Bone marrow (tissue), 2 donors: ENCODE measurements at regions not wholly inside any gene's neighbourhood (a gene's known extent, or its start where the extent isn't known, plus 50 kb on each side); places are given as distances from the start of the nearest gene placed in this dataset.

ENCODE experiments used
- DNase-seq, 2 donors: peaks; one replicate each; lab custom pipeline; 2025; lab: John Stamatoyannopoulos, UW

- no peak for DNase-seq
Observed at GRCh38 chr7:38002689-38003088, 82.2 kb downstream of the EPDR1 start.

GRCh38 chr7:38006559-38006958, 86.1 kb downstream of the EPDR1 start:
- no peak for DNase-seq

DNA sequence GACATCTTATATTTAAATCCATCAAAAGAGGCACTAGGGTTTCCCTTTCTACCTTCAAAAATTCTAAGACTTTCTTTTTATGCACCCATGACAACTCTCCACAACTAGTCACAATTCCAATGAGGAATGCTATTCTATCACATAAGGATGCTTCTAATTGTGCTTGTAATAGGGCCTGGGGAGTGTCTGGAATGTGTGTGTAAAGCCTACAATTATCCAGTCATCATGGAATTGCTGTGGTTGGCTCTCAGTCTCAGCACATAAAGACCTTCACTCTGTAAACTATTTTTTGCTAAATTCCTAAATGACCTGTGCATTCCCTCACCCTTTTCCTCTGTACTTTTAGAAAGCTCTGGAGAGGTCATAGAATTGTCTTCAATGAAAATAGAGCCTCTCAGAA, 86.7 kb downstream of the EPDR1 start:
- no peak for DNase-seq

DNA sequence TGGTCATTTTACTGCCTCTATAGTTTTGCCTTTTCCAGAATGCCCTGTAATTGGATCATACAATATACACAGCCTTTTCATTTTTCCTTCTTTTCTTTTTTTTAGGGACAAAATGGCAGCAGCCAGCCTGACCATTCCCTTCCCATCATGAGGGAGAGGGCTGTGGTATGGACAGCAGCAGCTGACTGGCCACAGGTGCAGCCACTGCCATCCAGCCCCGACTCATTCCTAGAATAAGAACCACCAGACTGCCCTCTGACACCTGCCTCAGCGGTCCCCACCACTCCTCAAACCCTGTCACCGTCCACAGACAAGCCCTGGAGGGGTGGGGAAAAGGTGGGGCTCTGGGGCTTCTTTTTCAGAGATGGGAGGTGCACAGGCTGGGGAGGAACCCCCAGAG, 92.8 kb downstream of the EPDR1 start:
- DNase-seq: no peak

- no peak for DNase-seq
Observed at GRCh38 chr7:38016567-38016966, 96.1 kb downstream of the EPDR1 start.

DNA sequence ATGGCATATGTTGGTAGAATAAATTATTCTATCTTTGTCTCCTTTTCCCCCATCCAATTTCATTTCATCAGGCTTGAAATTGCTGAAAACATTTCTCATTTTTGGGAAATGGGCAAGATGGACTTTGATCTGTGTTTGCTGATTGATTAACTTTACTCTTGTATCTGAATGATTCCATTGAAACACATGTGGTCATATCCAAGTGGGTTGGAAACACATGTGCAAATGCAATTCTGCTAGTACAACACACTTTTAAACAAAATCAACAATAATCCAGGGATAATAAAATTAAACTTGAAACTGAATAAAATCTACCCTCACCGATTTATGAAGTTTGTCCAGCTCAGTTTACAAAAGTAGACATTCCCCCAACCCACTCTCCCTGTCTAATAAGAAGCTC, 96.9 kb downstream of the EPDR1 start:
- DNase-seq: no peak

DNA sequence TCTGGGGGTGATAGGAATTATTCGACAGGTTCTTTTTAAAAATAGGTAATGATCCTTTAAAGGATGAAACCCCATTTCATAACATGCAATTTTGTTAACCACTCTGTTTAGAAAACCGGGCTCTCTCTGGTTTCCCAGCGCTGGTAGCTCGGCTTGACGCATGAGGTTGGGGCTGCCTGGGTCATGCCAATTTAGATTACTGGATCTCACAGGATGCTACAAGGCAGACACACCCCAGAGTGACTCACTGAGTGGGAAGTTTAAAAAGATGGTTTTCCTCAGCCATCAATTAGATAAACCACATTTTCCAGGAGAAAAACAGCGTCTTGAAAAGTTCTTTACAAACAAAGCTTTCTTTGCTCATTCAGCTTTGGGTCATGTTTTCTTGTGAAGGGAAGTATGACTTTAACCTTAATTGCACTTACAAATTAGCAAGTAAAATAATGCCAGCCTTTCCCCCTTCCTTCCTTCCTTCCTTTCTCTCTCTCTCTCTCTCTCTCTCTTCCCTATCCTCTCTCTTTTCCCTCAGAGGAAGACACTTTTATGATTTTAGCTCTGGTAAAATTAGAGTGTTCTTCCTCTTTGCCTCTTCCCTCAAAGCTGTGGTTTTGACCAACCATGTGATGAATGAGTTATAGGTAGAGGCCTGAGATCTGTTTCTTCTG, 99.8 kb downstream of the EPDR1 start:
- peak in 1 of 2 donors; percentile 5 for DNase-seq

- DNase-seq: no peak
Observed at GRCh38 chr7:38021892-38022291, 101.5 kb downstream of the EPDR1 start.

- DNase-seq: no peak
Observed at GRCh38 chr7:38025815-38026214, 105.4 kb downstream of the EPDR1 start.

- no peak for DNase-seq
Observed at GRCh38 chr7:38027884-38028455, 107.5 kb downstream of the EPDR1 start.

GRCh38 chr7:38034062-38034908, 113.8 kb downstream of the EPDR1 start:
- DNase-seq: no peak

DNA sequence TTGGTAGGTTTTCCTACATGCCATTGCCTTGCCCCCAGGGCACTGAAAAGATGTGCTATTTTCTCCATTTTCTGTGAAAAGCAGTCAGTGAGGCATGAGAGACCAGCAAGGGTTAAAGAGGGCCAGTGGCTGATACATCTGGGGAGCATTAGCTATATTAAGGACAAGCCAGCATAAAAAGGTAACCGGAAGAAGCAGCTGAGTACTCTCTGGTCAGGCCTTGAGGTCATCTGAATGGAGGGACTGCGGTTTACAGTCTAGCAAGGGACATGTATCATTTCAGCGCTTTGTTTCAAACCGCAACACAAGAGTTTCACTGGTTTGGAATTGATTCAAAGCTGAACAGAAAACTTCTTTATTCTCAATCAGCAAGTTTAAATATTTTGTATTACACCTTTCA, 120.4 kb downstream of the EPDR1 start:
- no peak for DNase-seq

GRCh38 chr7:38049679-38050078, 128.4 kb upstream of the STARD3NL start:
- DNase-seq: no peak

DNA sequence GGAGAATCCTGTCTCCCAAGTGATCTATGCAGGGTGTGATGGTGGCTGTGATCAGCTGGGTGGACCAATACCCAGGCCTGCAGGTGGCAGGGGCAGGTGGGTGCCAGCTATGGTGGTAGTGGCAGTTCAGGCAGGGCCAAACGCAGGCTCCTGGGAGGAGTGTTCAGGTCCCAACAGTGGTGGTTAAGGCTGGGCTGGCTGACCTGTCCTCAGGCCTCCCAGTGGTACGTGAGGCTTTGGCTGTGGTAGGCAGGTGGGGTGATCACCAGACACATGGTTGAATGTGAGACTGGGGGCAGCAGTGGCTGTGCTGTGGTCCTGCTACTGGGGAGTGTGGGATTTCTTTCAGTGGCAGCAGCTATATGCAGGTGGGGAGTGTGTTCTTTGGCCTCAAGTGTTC, 126.7 kb upstream of the STARD3NL start:
- no peak for DNase-seq

DNA sequence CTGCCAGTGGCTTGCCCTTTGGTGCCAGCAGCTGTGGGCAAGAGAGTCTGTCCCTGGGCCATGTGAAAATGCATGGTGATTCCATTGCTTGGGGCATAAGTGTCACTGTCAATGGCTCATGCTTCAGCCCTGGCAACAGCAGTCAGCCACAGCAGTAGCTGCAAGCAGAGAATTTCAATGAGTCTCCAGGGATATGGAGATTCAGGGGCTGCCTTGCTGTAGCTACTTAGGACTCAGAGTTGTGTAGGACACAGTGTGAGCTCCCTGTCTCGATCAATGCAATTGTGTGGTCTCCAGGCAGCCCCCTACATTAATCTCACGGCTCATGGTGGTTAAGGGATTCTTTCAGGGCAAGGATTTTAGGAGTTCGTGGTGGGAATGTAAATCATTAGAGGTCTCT, 126.3 kb upstream of the STARD3NL start:
- no peak for DNase-seq

- DNase-seq: no peak
Observed at GRCh38 chr7:38052786-38053185, 125.3 kb upstream of the STARD3NL start.

DNA sequence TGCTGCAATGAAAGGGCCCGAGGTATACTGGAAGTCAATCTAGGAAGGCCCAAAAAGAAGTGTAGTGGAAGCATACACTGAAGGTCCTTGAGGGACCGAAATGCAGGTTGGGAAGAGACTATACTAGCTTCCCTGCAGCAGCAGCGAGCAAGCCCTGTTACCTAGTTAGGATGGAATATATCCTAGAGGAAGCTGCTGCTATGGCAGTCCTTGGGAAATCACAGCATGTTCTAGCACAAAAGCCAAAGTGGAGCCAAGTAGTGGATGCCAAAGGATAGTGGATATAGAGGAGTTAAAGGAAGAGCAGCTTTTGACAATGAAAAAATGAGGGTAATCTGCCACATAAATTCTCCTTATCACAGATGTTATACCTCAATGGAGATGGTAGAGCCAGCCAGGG, 123.8 kb upstream of the STARD3NL start:
- no peak for DNase-seq

GRCh38 chr7:38057829-38058228, 120.2 kb upstream of the STARD3NL start:
- no peak for DNase-seq

DNA sequence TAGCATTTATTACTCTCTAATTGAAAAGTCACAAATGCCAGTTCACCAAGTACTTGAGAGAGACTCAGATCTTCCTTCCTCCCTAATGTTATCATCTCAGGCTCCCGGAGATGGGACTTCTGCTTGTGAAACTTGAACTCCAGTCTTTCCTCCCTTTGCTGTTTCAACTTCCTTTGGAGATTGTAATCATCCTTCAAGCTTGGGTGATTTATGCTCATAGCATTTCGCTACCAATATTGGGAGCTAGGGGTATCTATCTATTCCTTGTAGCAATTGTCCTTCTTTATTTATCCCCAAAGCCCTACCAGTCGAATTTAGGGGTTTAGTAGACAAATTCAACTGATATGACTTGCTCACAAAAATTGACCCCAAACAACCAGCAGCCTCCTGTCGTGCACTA, 117.9 kb upstream of the STARD3NL start:
- DNase-seq: no peak

- DNase-seq: no peak
Observed at GRCh38 chr7:38060637-38061036, 117.4 kb upstream of the STARD3NL start.

- DNase-seq: no peak
Observed at GRCh38 chr7:38066391-38066790, 111.7 kb upstream of the STARD3NL start.

DNA sequence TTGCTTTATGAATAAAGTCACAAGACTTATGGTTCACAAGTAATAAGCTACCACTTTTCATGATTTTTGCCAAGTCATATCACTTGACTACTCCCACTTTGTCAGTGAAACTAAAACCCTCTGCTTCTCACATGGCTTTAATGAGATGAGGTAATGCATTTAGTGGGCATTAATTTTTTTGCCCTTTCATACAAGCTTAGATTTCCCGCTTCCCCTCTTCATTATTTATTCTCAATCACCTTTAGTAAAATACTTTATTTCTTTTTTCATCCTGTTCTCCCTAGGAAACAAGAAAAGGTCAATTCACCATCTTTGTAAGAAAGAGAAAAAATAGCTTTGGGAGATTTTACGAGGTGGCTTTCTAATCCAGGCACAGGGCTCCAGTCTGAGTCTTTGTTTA, 109.6 kb upstream of the STARD3NL start:
- no peak for DNase-seq

DNA sequence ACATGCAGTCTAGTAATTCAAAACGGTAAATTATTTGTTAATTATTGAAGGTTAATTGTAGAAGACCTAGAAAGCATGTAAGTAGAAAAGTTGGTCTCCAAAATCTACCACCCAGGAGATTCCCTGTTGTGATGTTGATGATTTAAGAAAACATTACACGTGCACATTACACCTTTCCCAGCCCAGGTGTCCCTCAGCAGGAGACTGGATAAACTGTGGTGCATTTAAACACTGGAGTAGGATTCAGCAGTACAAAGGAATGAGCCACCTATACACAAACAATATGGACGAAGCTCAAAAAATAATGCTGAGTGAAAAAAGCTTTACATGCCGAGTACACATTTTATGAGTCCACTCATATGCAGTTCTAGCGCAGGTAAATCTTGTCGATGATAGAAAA, 109.0 kb upstream of the STARD3NL start:
- no peak for DNase-seq
